Activated naive CD4-positive, alpha-beta T cell treated with anti-CD3 and anti-CD28 coated beads for 36 hours (primary cell): ENCODE measurements at regions not wholly inside any gene's neighbourhood (a gene's known extent, or its start where the extent isn't known, plus 50 kb on each side); places are given as distances from the start of the nearest gene placed in this dataset.
A peak's percentile ranks its signal among the peaks of the same experiment; 100 is the strongest.

Source experiments
- CTCF ChIA-PET: fragments of 350-600 bp; sonication (Branson Sonifier 250); formaldehyde crosslinking; loops from one replicate; lab custom pipeline; 2021; ENCODE audit warnings: antibody characterized with exemption; lab: Charles Lee
- DNase-seq: peaks from one replicate; pipeline ENCODE4 v3.0.0-alpha.2; 2020
- H3K27ac Mint-ChIP-seq: one replicate; pipeline ENCODE4 v1.8.0; 2021; ENCODE audit warnings: mild to moderate bottlenecking, mixed read lengths
- H3K27me3 Mint-ChIP-seq: one replicate; pipeline ENCODE4 v1.8.0; 2021; ENCODE audit warnings: low read depth, mixed read lengths
- H3K36me3 Mint-ChIP-seq: one replicate; pipeline ENCODE4 v1.8.0; 2021; ENCODE audit warnings: low read depth, mixed read lengths
- H3K4me1 Mint-ChIP-seq: one replicate; pipeline ENCODE4 v1.8.0; 2021; ENCODE audit warnings: low read depth, mixed read lengths
- H3K4me3 Mint-ChIP-seq: one replicate; pipeline ENCODE4 v1.8.0; 2021; ENCODE audit warnings: mild to moderate bottlenecking, moderate library complexity, mixed read lengths
- H3K9me3 Mint-ChIP-seq: one replicate; pipeline ENCODE4 v1.8.0; 2021; ENCODE audit warnings: mixed read lengths
- intact Hi-C: fragments of 100-400 bp; cut with micrococcal nuclease; formaldehyde crosslinking; loops from one replicate; pipeline ENCODE4 v1.15.1; 2023

GRCh38 chr4:11503166-11503565, 74.5 kb upstream of the HS3ST1 start:
- no peaks in the 10 kb centered on the region for H3K36me3 Mint-ChIP-seq
- H3K27me3 Mint-ChIP-seq, result no peaks in the 10 kb centered on the region
- H3K4me1 Mint-ChIP-seq, result peaks cover 24% of the 10 kb centered on the region
- no peak for DNase-seq
- H3K9me3 Mint-ChIP-seq, result no peaks in the 10 kb centered on the region
- CTCF ChIA-PET, result no interaction called here
- no peak overlapping the region for H3K4me3 Mint-ChIP-seq
- no peak overlapping the region for H3K27ac Mint-ChIP-seq
- intact Hi-C loops, result no loop called here

- H3K4me3 Mint-ChIP-seq, result no peak overlapping the region
- no peaks in the 10 kb centered on the region for H3K9me3 Mint-ChIP-seq
- intact Hi-C loops, result loop anchor here (5.0 kb wide), 1 partner anchor 76 kb away; no protein-coding TSS in a partner anchor
- peaks cover 2% of the 10 kb centered on the region for H3K4me1 Mint-ChIP-seq
- no peaks in the 10 kb centered on the region for H3K36me3 Mint-ChIP-seq
- no peaks in the 10 kb centered on the region for H3K27me3 Mint-ChIP-seq
- CTCF ChIA-PET, result no interaction called here
- DNase-seq, result no peak
- no peak overlapping the region for H3K27ac Mint-ChIP-seq
Observed at GRCh38 chr4:11497972-11498371, 69.3 kb upstream of the HS3ST1 start.

GRCh38 chr4:11497212-11497806, 68.6 kb upstream of the HS3ST1 start:
- DNase-seq, result peak; percentile 24
- H3K4me3 Mint-ChIP-seq, result no peak overlapping the region
- no peaks in the 10 kb centered on the region for H3K9me3 Mint-ChIP-seq
- H3K36me3 Mint-ChIP-seq, result no peaks in the 10 kb centered on the region
- intact Hi-C loops, result loop anchor here (5.0 kb wide), 1 partner anchor 75 kb away; no protein-coding TSS in a partner anchor
- no peaks in the 10 kb centered on the region for H3K27me3 Mint-ChIP-seq
- no peak overlapping the region for H3K27ac Mint-ChIP-seq
- H3K4me1 Mint-ChIP-seq, result peaks cover 2% of the 10 kb centered on the region
- CTCF ChIA-PET, result no interaction called here

- H3K27ac Mint-ChIP-seq, result no peak overlapping the region
- DNase-seq, result no peak
- no peak overlapping the region for H3K4me3 Mint-ChIP-seq
- CTCF ChIA-PET, result no interaction called here
- no peaks in the 10 kb centered on the region for H3K27me3 Mint-ChIP-seq
- peaks cover 2% of the 10 kb centered on the region for H3K4me1 Mint-ChIP-seq
- no peaks in the 10 kb centered on the region for H3K36me3 Mint-ChIP-seq
- H3K9me3 Mint-ChIP-seq, result no peaks in the 10 kb centered on the region
- intact Hi-C loops, result loop anchor here (5.0 kb wide), 1 partner anchor 74 kb away; no protein-coding TSS in a partner anchor
Observed at GRCh38 chr4:11496351-11496829, 67.7 kb upstream of the HS3ST1 start.

GRCh38 chr4:11495818-11496217, 67.1 kb upstream of the HS3ST1 start:
- intact Hi-C loops, result loop anchor here (5.0 kb wide), 1 partner anchor 74 kb away; no protein-coding TSS in a partner anchor
- H3K27me3 Mint-ChIP-seq, result no peaks in the 10 kb centered on the region
- CTCF ChIA-PET, result no interaction called here
- H3K4me1 Mint-ChIP-seq, result peaks cover 2% of the 10 kb centered on the region
- H3K36me3 Mint-ChIP-seq, result no peaks in the 10 kb centered on the region
- no peak overlapping the region for H3K27ac Mint-ChIP-seq
- no peaks in the 10 kb centered on the region for H3K9me3 Mint-ChIP-seq
- DNase-seq, result no peak
- H3K4me3 Mint-ChIP-seq, result no peak overlapping the region

GRCh38 chr4:11495291-11495690, 66.6 kb upstream of the HS3ST1 start:
- H3K27me3 Mint-ChIP-seq, result no peaks in the 10 kb centered on the region
- CTCF ChIA-PET, result interaction anchor here (0.6 kb wide), 1 partner anchor 1096 kb away, joined by 3 read pairs; no protein-coding TSS in a partner anchor
- H3K9me3 Mint-ChIP-seq, result no peaks in the 10 kb centered on the region
- H3K4me3 Mint-ChIP-seq, result no peak overlapping the region
- no peak for DNase-seq
- H3K27ac Mint-ChIP-seq, result no peak overlapping the region
- H3K4me1 Mint-ChIP-seq, result peaks cover 2% of the 10 kb centered on the region
- H3K36me3 Mint-ChIP-seq, result no peaks in the 10 kb centered on the region
- intact Hi-C loops, result loop anchor here (5.0 kb wide), 1 partner anchor 73 kb away; no protein-coding TSS in a partner anchor

- Mint-ChIP-seq H3K27me3 (no peaks in the 10 kb centered on the region), H3K4me3 (no peak overlapping the region), H3K4me1 (peaks cover 4% of the 10 kb centered on the region), H3K36me3 (no peaks in the 10 kb centered on the region), H3K27ac (no peak overlapping the region), H3K9me3 (no peaks in the 10 kb centered on the region)
- intact Hi-C loops, result no loop called here
- no peak for DNase-seq
- CTCF ChIA-PET, result interaction anchor here (0.7 kb wide), 1 partner anchor 228 kb away, joined by 3 read pairs; no protein-coding TSS in a partner anchor
Observed at GRCh38 chr4:11494232-11494631, 65.5 kb upstream of the HS3ST1 start.

- Mint-ChIP-seq H3K9me3 (no peaks in the 10 kb centered on the region), H3K4me3 (no peak overlapping the region), H3K27me3 (no peaks in the 10 kb centered on the region), H3K27ac (no peak overlapping the region), H3K4me1 (peaks cover 30% of the 10 kb centered on the region), H3K36me3 (no peaks in the 10 kb centered on the region)
- no peak for DNase-seq
- CTCF ChIA-PET, result no interaction called here
- intact Hi-C loops, result loop anchor here (10.0 kb wide), 1 partner anchor 1375 kb away; the partner anchor contains the start of gene WDR1
Observed at GRCh38 chr4:11489453-11490083, 60.9 kb upstream of the HS3ST1 start.

- H3K4me3 Mint-ChIP-seq, result no peak overlapping the region
- H3K27me3 Mint-ChIP-seq, result no peaks in the 10 kb centered on the region
- no peak overlapping the region for H3K27ac Mint-ChIP-seq
- no peaks in the 10 kb centered on the region for H3K36me3 Mint-ChIP-seq
- intact Hi-C loops, result loop anchor here (10.0 kb wide), 1 partner anchor 1374 kb away; the partner anchor contains the start of gene WDR1
- no peak for DNase-seq
- H3K9me3 Mint-ChIP-seq, result no peaks in the 10 kb centered on the region
- H3K4me1 Mint-ChIP-seq, result peaks cover 31% of the 10 kb centered on the region
- CTCF ChIA-PET, result interaction anchor here (1.3 kb wide), 1 partner anchor 58 kb away, joined by 4 read pairs; no protein-coding TSS in a partner anchor
Observed at GRCh38 chr4:11488657-11489452, 60.2 kb upstream of the HS3ST1 start.

- Mint-ChIP-seq H3K27me3 (no peaks in the 10 kb centered on the region), H3K4me3 (no peak overlapping the region), H3K9me3 (no peaks in the 10 kb centered on the region), H3K4me1 (peaks cover 31% of the 10 kb centered on the region), H3K27ac (no peak overlapping the region), H3K36me3 (no peaks in the 10 kb centered on the region)
- intact Hi-C loops, result loop anchor here (1.0 to 10.0 kb wide), 3 partner anchors 17 to 1373 kb away; partner anchors contain the start of gene WDR1
- DNase-seq, result no peak
- CTCF ChIA-PET, result interaction anchor here (1.3 kb wide), 1 partner anchor 57 kb away, joined by 4 read pairs; no protein-coding TSS in a partner anchor
Observed at GRCh38 chr4:11487868-11488544, 59.3 kb upstream of the HS3ST1 start.

GRCh38 chr4:11487139-11487538, 58.4 kb upstream of the HS3ST1 start:
- Mint-ChIP-seq H3K27ac (no peak overlapping the region), H3K4me3 (no peak overlapping the region), H3K4me1 (peaks cover 38% of the 10 kb centered on the region), H3K36me3 (no peaks in the 10 kb centered on the region), H3K9me3 (no peaks in the 10 kb centered on the region), H3K27me3 (no peaks in the 10 kb centered on the region)
- CTCF ChIA-PET, result interaction anchor here (1.3 kb wide), 1 partner anchor 57 kb away, joined by 4 read pairs; no protein-coding TSS in a partner anchor
- no peak for DNase-seq
- intact Hi-C loops, result loop anchor here (1.0 to 10.0 kb wide), 3 partner anchors 16 to 1372 kb away; partner anchors contain the start of gene WDR1
